H1 (cell line): ENCODE measurements at regions not wholly inside any gene's neighbourhood (a gene's known extent, or its start where the extent isn't known, plus 50 kb on each side); places are given as distances from the start of the nearest gene placed in this dataset.

Experiments
- CTCF ChIA-PET: fragments of 300-600 bp; sonication (Branson Sonifier 250); formaldehyde crosslinking; loops from one replicate; lab custom pipeline; 2021; ENCODE audit not compliant: partially characterized antibody; lab: Charles Lee
- POLR2A ChIA-PET: fragments of 300-600 bp; sonication (Branson Sonifier 250); formaldehyde crosslinking; loops from one replicate; lab custom pipeline; 2021; ENCODE audit warnings: inconsistent platforms; ENCODE audit not compliant: partially characterized antibody; lab: Charles Lee
- DNase-seq, 2 experiments: peaks; one replicate each; pipeline versions ENCODE4 v3.0.0 to v3.0.0-alpha.2; 2010 to 2022; ENCODE audit warnings: low spot score in 2 of 2, low read depth in 1 of 2, mixed read lengths in 1 of 2
- FAIRE-seq: peaks from 2 replicates; lab custom pipeline; 2011; peaks lifted over from hg19 to GRCh38; lab: Jason Lieb, UNC
- H2AFZ ChIP-seq: 2 replicates; pipeline ENCODE4 v1.8.1; 2012; ENCODE audit warnings: low read length, inconsistent platforms
- H2AK5ac ChIP-seq: 2 replicates; pipeline ENCODE4 v1.6.1; 2013; ENCODE audit warnings: low read depth, low read length
- H2BK120ac ChIP-seq: replicated peaks from 2 replicates; pipeline ENCODE3; 2013; ENCODE audit warnings: low read depth, low read length, inconsistent platforms
- H2BK12ac ChIP-seq: 2 replicates; pipeline ENCODE4 v1.6.1; 2013; ENCODE audit warnings: low read depth, low read length
- H2BK15ac ChIP-seq: 2 replicates; pipeline ENCODE4 v1.6.1; 2013; ENCODE audit warnings: low read length
- H2BK20ac ChIP-seq: 2 replicates; pipeline ENCODE4 v1.6.1; 2013; ENCODE audit warnings: low read length
- H2BK5ac ChIP-seq: 2 replicates; pipeline ENCODE4 v1.6.1; 2013; ENCODE audit warnings: low read depth, low read length
- H3K14ac ChIP-seq: 2 replicates; pipeline ENCODE4 v1.6.1; 2013; ENCODE audit warnings: inconsistent platforms; ENCODE audit not compliant: insufficient read length
- H3K18ac ChIP-seq: 2 replicates; pipeline ENCODE4 v1.6.1; 2013; ENCODE audit warnings: low read length; ENCODE audit errors: extremely low read depth
- H3K23ac ChIP-seq: 2 replicates; pipeline ENCODE4 v1.6.1; 2013; ENCODE audit warnings: inconsistent platforms; ENCODE audit not compliant: insufficient read length
- H3K23me2 ChIP-seq: 2 replicates; pipeline ENCODE4 v1.6.1; 2013; ENCODE audit warnings: low read depth, low read length
- H3K27ac ChIP-seq: 2 replicates; pipeline ENCODE4 v1.6.1; 2011; ENCODE audit warnings: low read depth, low read length, inconsistent platforms
- H3K27me3 ChIP-seq, 4 experiments: replicated peaks in 1 of 4; 1 replicate in 1 of 4; 2 replicates in 3 of 4; pipeline versions ENCODE4 v1.6.1 to v1.8.1; 2011 to 2013; ENCODE audit warnings: low read length in 3 of 4, mild to moderate bottlenecking in 3 of 4, inconsistent platforms in 2 of 4, mixed read lengths in 2 of 4, moderate library complexity in 1 of 4; ENCODE audit not compliant: control insufficient read depth in 3 of 4, insufficient read depth in 3 of 4; ENCODE audit errors: extremely low read depth in 1 of 4
- H3K36me3 ChIP-seq, 4 experiments: 2 replicates each; pipeline versions ENCODE4 v1.6.1 to v1.8.1; 2011 to 2013; ENCODE audit warnings: mild to moderate bottlenecking in 4 of 4, low read length in 3 of 4, moderate library complexity in 2 of 4, control low read depth in 1 of 4, inconsistent platforms in 1 of 4; ENCODE audit not compliant: insufficient read depth in 4 of 4, control insufficient read depth in 2 of 4
- H3K4ac ChIP-seq: replicated peaks from 2 replicates; pipeline ENCODE3; 2013; ENCODE audit warnings: low read length, low read depth, mixed read lengths, inconsistent platforms; ENCODE audit not compliant: insufficient read length
- H3K4me1 ChIP-seq, 4 experiments: replicated peaks in 1 of 4; 1 replicate in 1 of 4; 2 replicates in 3 of 4; pipeline versions ENCODE4 v1.6.1 to v1.8.1; 2011 to 2013; ENCODE audit warnings: low read length in 3 of 4, inconsistent platforms in 2 of 4, mixed read lengths in 1 of 4; ENCODE audit not compliant: insufficient read depth in 4 of 4, control insufficient read depth in 3 of 4
- H3K4me2 ChIP-seq, 2 experiments: 2 replicates each; pipeline versions ENCODE4 v1.6.1 to v1.8.1; 2011 to 2013; ENCODE audit warnings: low read depth in 2 of 2, low read length in 2 of 2, control low read depth in 1 of 2, inconsistent platforms in 1 of 2, mild to moderate bottlenecking in 1 of 2; ENCODE audit not compliant: insufficient read depth in 1 of 2
- H3K4me3 ChIP-seq, 4 experiments: fragments of 200-600, 300-600 bp in 1 of 4; sonication (generic), shearing (Covaris generic), sonication (Bioruptor Twin) in 1 of 4; 2 replicates each; pipeline versions ENCODE4 v1.5.1 to v1.8.1; 2011 to 2016; ENCODE audit warnings: low read length in 4 of 4, low read depth in 3 of 4, control low read depth in 2 of 4, inconsistent platforms in 2 of 4, mild to moderate bottlenecking in 2 of 4, mixed read lengths in 1 of 4, moderate library complexity in 1 of 4; ENCODE audit not compliant: insufficient read depth in 2 of 4; ENCODE audit errors: extremely low read depth in 1 of 4
- H3K56ac ChIP-seq: replicated peaks from 2 replicates; pipeline ENCODE3; 2013; ENCODE audit warnings: low read depth, mild to moderate bottlenecking, mixed read lengths, low read length, inconsistent platforms; ENCODE audit not compliant: insufficient read length
- H3K79me1 ChIP-seq: 2 replicates; pipeline ENCODE4 v1.6.1; 2013; ENCODE audit warnings: low read depth, low read length, control low read depth
- H3K79me2 ChIP-seq, 2 experiments: 2 replicates each; pipeline versions ENCODE4 v1.6.1 to v1.8.1; 2012 to 2013; ENCODE audit warnings: low read length in 2 of 2, mild to moderate bottlenecking in 2 of 2, inconsistent platforms in 1 of 2; ENCODE audit not compliant: insufficient read depth in 2 of 2, control insufficient read depth in 1 of 2
- H3K9ac ChIP-seq, 4 experiments: replicated peaks in 1 of 4; 1 replicate in 1 of 4; 2 replicates in 3 of 4; pipeline versions ENCODE4 v1.6.1 to v1.8.1; 2011 to 2013; ENCODE audit warnings: low read depth in 3 of 4, low read length in 3 of 4, control low read depth in 2 of 4, mild to moderate bottlenecking in 2 of 4, moderate library complexity in 2 of 4, inconsistent platforms in 1 of 4; ENCODE audit errors: extremely low read depth in 1 of 4
- H3K9me3 ChIP-seq, 2 experiments: 2 replicates each; pipeline versions ENCODE4 v1.6.1 to v1.8.1; 2012 to 2013; ENCODE audit warnings: mild to moderate bottlenecking in 2 of 2, moderate library complexity in 2 of 2, control low read depth in 1 of 2, inconsistent platforms in 1 of 2, low read depth in 1 of 2, low read length in 1 of 2, mixed read lengths in 1 of 2; ENCODE audit not compliant: insufficient read depth in 2 of 2
- H4K20me1 ChIP-seq, 2 experiments: replicated peaks in 1 of 2; 2 replicates each; pipeline versions ENCODE3 to v1.8.1; 2011 to 2013; ENCODE audit warnings: inconsistent platforms in 2 of 2, low read length in 2 of 2, mild to moderate bottlenecking in 1 of 2; ENCODE audit not compliant: insufficient read depth in 2 of 2, control insufficient read depth in 1 of 2
- H4K5ac ChIP-seq: 2 replicates; pipeline ENCODE4 v1.6.1; 2013; ENCODE audit warnings: low read length, low read depth, mixed read lengths, inconsistent platforms; ENCODE audit not compliant: insufficient read length
- H4K8ac ChIP-seq: 2 replicates; pipeline ENCODE4 v1.8.0; 2013; ENCODE audit warnings: mild to moderate bottlenecking, moderate library complexity, low read length, inconsistent platforms; ENCODE audit not compliant: insufficient read depth; ENCODE audit errors: extremely low read depth
- H4K91ac ChIP-seq: replicated peaks from 2 replicates; pipeline ENCODE3; 2013; ENCODE audit warnings: low read length, mixed read lengths, inconsistent platforms; ENCODE audit not compliant: insufficient read length
- BACH1 ChIP-seq: IDR thresholded peaks from 2 replicates; pipeline ENCODE4 v1.6.1; 2012; ENCODE audit warnings: low read length, improper control_type of control experiment
- BRCA1 ChIP-seq: IDR thresholded peaks from 2 replicates; pipeline ENCODE4 v1.6.1; 2012; ENCODE audit warnings: low read depth, low read length, improper control_type of control experiment
- RAD21 ChIP-seq, 2 experiments: IDR thresholded peaks in 1 of 2; conservative IDR thresholded peaks in 1 of 2; 2 replicates each; pipeline ENCODE4 v1.6.1; 2011; ENCODE audit warnings: low read depth in 2 of 2, low read length in 2 of 2, improper control_type of control experiment in 1 of 2, inconsistent platforms in 1 of 2, mild to moderate bottlenecking in 1 of 2, moderate library complexity in 1 of 2
- WGBS, 2 experiments: shearing (Covaris generic) in 1 of 2; methylation state at CpG; one replicate each; pipeline versions ENCODE4 v1.1.6 to v1.1.7; 2013 to 2015; ENCODE audit warnings: low lambda C conversion rate in 2 of 2, mixed read lengths in 2 of 2, inconsistent platforms in 1 of 2, low coverage in 1 of 2, missing lambda C conversion rate in 1 of 2; ENCODE audit not compliant: insufficient replicate concordance in 2 of 2, insufficient coverage in 1 of 2, insufficient read length in 1 of 2; ENCODE audit errors: extremely low coverage in 1 of 2, missing lambda C conversion rate in 1 of 2; 5-methylcytosine and 5-hydroxymethylcytosine counted together
- TF ChIP-seq, protein P1 (sequence below), 3 experiments: IDR thresholded peaks; 1 replicate in 2 of 3; 2 replicates in 1 of 3; pipeline versions ENCODE4 v1.5.1 to v1.6.1; 2011; ENCODE audit warnings: low read length in 3 of 3, mild to moderate bottlenecking in 3 of 3, inconsistent platforms in 2 of 3, low read depth in 1 of 3, moderate library complexity in 1 of 3; ENCODE audit not compliant: insufficient read depth in 1 of 3; ENCODE audit errors: control extremely low read depth in 1 of 3

DNA sequence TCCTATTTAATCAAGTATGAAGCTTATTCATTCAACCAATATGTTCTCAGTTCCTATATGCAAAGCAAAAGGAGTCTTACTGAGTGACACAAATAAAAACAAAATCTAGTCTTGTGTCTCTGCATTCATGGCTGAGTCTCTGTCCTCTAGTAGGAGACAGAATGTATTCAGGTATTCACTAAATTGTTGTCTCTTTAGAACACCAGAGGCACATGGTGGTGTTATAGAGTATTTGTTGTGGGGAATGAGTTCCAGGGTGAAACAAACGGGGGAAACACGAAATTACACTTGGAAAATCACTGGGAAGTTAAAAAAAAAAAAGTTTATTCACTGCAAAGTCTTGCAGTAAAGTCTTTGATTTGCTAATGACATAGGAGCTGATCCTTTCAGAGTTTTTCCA lies 131.7 kb upstream of the FSHR start:
- H3K23me2 ChIP-seq, result no peaks in the 10 kb centered on the region
- H3K79me2 ChIP-seq, result no peaks in the 10 kb centered on the region
- H2BK5ac ChIP-seq, result no peak overlapping the region
- H3K56ac ChIP-seq, result no peak overlapping the region
- POLR2A ChIA-PET, result no interaction called here
- H3K27ac ChIP-seq, result no peak overlapping the region
- H3K4ac ChIP-seq, result no peak overlapping the region
- no peak overlapping the region for H2BK20ac ChIP-seq
- H3K23ac ChIP-seq, result no peak overlapping the region
- H2BK12ac ChIP-seq, result no peak overlapping the region
- FAIRE-seq (no peak), DNase-seq (no peak)
- no peak overlapping the region for H2AFZ ChIP-seq
- WGBS, 2 experiments, result 72% methylated on average over 2 of the region's 2 CpGs; no CpG with 5 or more reads in 1 of the 2 experiments
- no peaks in the 10 kb centered on the region for H3K79me1 ChIP-seq
- no peak overlapping the region for H3K4me2 ChIP-seq
- no peaks in the 10 kb centered on the region for H3K27me3 ChIP-seq
- no peak overlapping the region for H4K5ac ChIP-seq
- CTCF ChIA-PET, result interaction anchor here (0.6 to 2.0 kb wide), 12 partner anchors 8 to 386 kb away, joined by 3 to 8 read pairs (median 4); no protein-coding TSS in a partner anchor
- H3K9me3 ChIP-seq, result peaks cover 0 to 1% of the 10 kb centered on the region in 2 experiments; a peak in 1 of 4 replicates
- H3K4me1 ChIP-seq, result no peaks in the 10 kb centered on the region
- no peak overlapping the region for H4K8ac ChIP-seq
- H2BK15ac ChIP-seq, result no peak overlapping the region
- no peak overlapping the region for H3K4me3 ChIP-seq
- no peak overlapping the region for H3K18ac ChIP-seq
- TF ChIP-seq BACH1 (no peak), RAD21 (IDR thresholded peaks at IDR 0.05 in 1 of 2, conservative IDR thresholded peaks at IDR 0.05 in 1 of 2; ENCODE audit: low read depth in 2 of 2, low read length in 2 of 2) (peak; percentile 59 to 65), BRCA1 (no peak)
- TF ChIP-seq, protein P1, sequence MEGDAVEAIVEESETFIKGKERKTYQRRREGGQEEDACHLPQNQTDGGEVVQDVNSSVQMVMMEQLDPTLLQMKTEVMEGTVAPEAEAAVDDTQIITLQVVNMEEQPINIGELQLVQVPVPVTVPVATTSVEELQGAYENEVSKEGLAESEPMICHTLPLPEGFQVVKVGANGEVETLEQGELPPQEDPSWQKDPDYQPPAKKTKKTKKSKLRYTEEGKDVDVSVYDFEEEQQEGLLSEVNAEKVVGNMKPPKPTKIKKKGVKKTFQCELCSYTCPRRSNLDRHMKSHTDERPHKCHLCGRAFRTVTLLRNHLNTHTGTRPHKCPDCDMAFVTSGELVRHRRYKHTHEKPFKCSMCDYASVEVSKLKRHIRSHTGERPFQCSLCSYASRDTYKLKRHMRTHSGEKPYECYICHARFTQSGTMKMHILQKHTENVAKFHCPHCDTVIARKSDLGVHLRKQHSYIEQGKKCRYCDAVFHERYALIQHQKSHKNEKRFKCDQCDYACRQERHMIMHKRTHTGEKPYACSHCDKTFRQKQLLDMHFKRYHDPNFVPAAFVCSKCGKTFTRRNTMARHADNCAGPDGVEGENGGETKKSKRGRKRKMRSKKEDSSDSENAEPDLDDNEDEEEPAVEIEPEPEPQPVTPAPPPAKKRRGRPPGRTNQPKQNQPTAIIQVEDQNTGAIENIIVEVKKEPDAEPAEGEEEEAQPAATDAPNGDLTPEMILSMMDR (IDR thresholded peaks at IDR 0.05; ENCODE audit: control extremely low read depth in 1 of 3, insufficient read depth in 1 of 3, low read depth in 1 of 3, low read length in 3 of 3), result peak in 2 of 3 experiments; percentile 13 to 42; a peak in 2 of 4 replicates
- no peak overlapping the region for H4K91ac ChIP-seq
- no peak overlapping the region for H3K9ac ChIP-seq
- H2AK5ac ChIP-seq, result no peak overlapping the region
- H3K14ac ChIP-seq, result no peak overlapping the region
- no peak overlapping the region for H2BK120ac ChIP-seq
- no peaks in the 10 kb centered on the region for H4K20me1 ChIP-seq
- H3K36me3 ChIP-seq, result no peaks in the 10 kb centered on the region
